Posterior vena cava (tissue), 2 donors: ENCODE measurements at regions not wholly inside any gene's neighbourhood (a gene's known extent, or its start where the extent isn't known, plus 50 kb on each side); places are given as distances from the start of the nearest gene placed in this dataset.

Experiments
- DNase-seq: peaks from one replicate; pipeline ENCODE4 v3.0.0-alpha.2; 2020; ENCODE audit warnings: low spot score
- intact Hi-C, 2 donors: fragments of 100-400 bp; cut with DNase I; formaldehyde crosslinking; loops; one replicate each; pipeline versions ENCODE4 v1.14.1 to v1.14.2; 2022 to 2023
- donor health status: DM: yes; HTN: yes; CAD: no.
- donor health status: DM: yes; HTN: yes; CAD: no.

- intact Hi-C loops = no loop called here
- no peak for DNase-seq
These were observed 360.6 kb upstream of the MAP3K7 start for GRCh38 chr6:90947184-90948064.

- DNase-seq = no peak
- intact Hi-C loops = no loop called here
These were observed 355.0 kb upstream of the MAP3K7 start for GRCh38 chr6:90941885-90942284.

GRCh38 chr6:90940812-90941481 lies 354.1 kb upstream of the MAP3K7 start:
- no peak for DNase-seq
- intact Hi-C loops = no loop called here

GRCh38 chr6:90939906-90940305 lies 353.0 kb upstream of the MAP3K7 start:
- intact Hi-C loops = no loop called here
- DNase-seq = no peak

- intact Hi-C loops = no loop called here
- no peak for DNase-seq
These were observed 351.2 kb upstream of the MAP3K7 start for GRCh38 chr6:90938122-90938521.

GRCh38 chr6:90936286-90936685 lies 349.4 kb upstream of the MAP3K7 start:
- intact Hi-C loops = no loop called here

GRCh38 chr6:90934966-90935365 lies 348.1 kb upstream of the MAP3K7 start:
- DNase-seq = no peak
- intact Hi-C loops = no loop called here

More at GRCh38 chr6:90936286-90936685, 349.4 kb upstream of the MAP3K7 start:
- no peak for DNase-seq

GRCh38 chr6:90934081-90934480 lies 347.2 kb upstream of the MAP3K7 start:
- DNase-seq = no peak
- intact Hi-C loops = no loop called here

- intact Hi-C loops = no loop called here
- DNase-seq = no peak
These were observed 345.5 kb upstream of the MAP3K7 start for GRCh38 chr6:90932351-90932750.

- DNase-seq = no peak
- intact Hi-C loops = no loop called here
These were observed 341.2 kb upstream of the MAP3K7 start for GRCh38 chr6:90928051-90928450.

- DNase-seq = no peak
- intact Hi-C loops = no loop called here
These were observed 338.9 kb upstream of the MAP3K7 start for GRCh38 chr6:90925726-90926125.

GRCh38 chr6:90922325-90922724 lies 335.5 kb upstream of the MAP3K7 start:
- intact Hi-C loops = no loop called here
- no peak for DNase-seq

GRCh38 chr6:90918361-90918760 lies 331.5 kb upstream of the MAP3K7 start:
- DNase-seq = no peak
- intact Hi-C loops = no loop called here

GRCh38 chr6:90917376-90917775 lies 330.5 kb upstream of the MAP3K7 start:
- intact Hi-C loops = no loop called here
- DNase-seq = no peak

GRCh38 chr6:90916968-90917367 lies 330.1 kb upstream of the MAP3K7 start:
- DNase-seq = no peak
- intact Hi-C loops = no loop called here

GRCh38 chr6:90915224-90915915 lies 328.5 kb upstream of the MAP3K7 start:
- DNase-seq = no peak
- intact Hi-C loops = no loop called here

GRCh38 chr6:90914312-90914711 lies 327.4 kb upstream of the MAP3K7 start:
- DNase-seq = no peak
- intact Hi-C loops = no loop called here

GRCh38 chr6:90913266-90913960 lies 326.5 kb upstream of the MAP3K7 start:
- DNase-seq = no peak
- intact Hi-C loops = no loop called here

GRCh38 chr6:90911642-90912041 lies 324.8 kb upstream of the MAP3K7 start:
- intact Hi-C loops = no loop called here
- no peak for DNase-seq

GRCh38 chr6:90910893-90911292 lies 324.0 kb upstream of the MAP3K7 start:
- DNase-seq = no peak
- intact Hi-C loops = no loop called here
